ENCODE measurements at regions not wholly inside any gene's neighbourhood (a gene's known extent, or its start where the extent isn't known, plus 50 kb on each side); places are given as distances from the start of the nearest gene placed in this dataset.

- Histone ChIP-seq H3K36me3 (no peaks in the 10 kb centered on the region), H3K4me1 (no peaks in the 10 kb centered on the region), H3K9me3 (no peaks in the 10 kb centered on the region), H3K4me3 (no peak overlapping the region), H3K27ac (no peak overlapping the region), H3K27me3 (no peaks in the 10 kb centered on the region)
- intact Hi-C loops (cut with DNase I) = no loop called here
- no peak for TF ChIP-seq CTCF (IDR thresholded peaks at IDR 0.05)
- no peak for DNase-seq (ENCODE audit: low spot score in 2 of 2)
Observed at GRCh38 chrX:139085404-139085803, 373.9 kb upstream of the FGF13 start.

DNA sequence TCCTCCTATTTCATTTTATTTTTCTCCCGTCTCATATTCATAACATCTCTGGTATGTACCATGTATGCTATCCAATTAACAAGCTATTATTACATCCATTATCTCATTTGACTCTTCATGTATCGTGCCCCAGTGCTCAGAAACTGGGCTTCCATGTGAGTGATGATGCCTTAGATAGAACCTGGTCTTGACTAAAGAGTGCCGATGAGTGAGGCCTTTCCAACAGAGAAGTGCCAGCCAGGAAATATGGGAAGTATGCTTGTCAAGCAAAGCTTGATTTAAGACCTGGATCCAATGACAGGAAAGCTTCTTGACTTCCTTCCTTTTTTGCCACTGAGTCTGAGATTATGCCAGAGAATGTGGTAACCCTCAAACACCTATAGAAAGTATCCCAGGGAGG lies 371.7 kb upstream of the FGF13 start:
- TF ChIP-seq CTCF (IDR thresholded peaks at IDR 0.05) = no peak
- intact Hi-C loops (cut with DNase I) = no loop called here
- Histone ChIP-seq H3K4me1 (no peaks in the 10 kb centered on the region), H3K9me3 (no peaks in the 10 kb centered on the region), H3K4me3 (no peak overlapping the region), H3K27ac (no peak overlapping the region), H3K36me3 (no peaks in the 10 kb centered on the region), H3K27me3 (no peaks in the 10 kb centered on the region)
- DNase-seq (ENCODE audit: low spot score in 2 of 2) = no peak

DNA sequence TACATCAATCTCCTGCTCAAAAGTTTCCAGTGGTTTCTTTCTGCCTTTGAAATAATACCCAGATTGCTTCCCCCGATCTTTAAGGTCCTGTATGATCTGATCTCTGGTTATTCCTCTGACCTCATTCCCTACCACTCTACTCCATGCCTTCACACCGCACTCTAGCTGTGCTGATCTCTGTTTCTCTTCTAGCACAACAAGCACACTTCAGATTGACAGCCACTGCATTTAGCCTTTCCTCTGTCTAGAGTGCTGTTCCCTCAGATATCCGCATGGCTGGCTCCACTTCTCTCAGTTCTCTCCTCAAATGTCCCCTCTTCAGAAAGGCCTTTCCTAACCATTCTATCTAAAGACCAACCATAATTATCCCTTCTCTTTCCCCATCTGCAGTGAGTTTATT lies 370.4 kb upstream of the FGF13 start:
- no peak for TF ChIP-seq CTCF (IDR thresholded peaks at IDR 0.05)
- no peak for DNase-seq (ENCODE audit: low spot score in 2 of 2)
- Histone ChIP-seq H3K27me3 (no peaks in the 10 kb centered on the region), H3K9me3 (no peaks in the 10 kb centered on the region), H3K4me3 (no peak overlapping the region), H3K27ac (no peak overlapping the region), H3K4me1 (no peaks in the 10 kb centered on the region), H3K36me3 (no peaks in the 10 kb centered on the region)
- intact Hi-C loops (cut with DNase I) = no loop called here

- H3K4me3 ChIP-seq = no peak overlapping the region
- no peak overlapping the region for H3K27ac ChIP-seq
- intact Hi-C loops (cut with DNase I) = no loop called here
- no peak for TF ChIP-seq CTCF (IDR thresholded peaks at IDR 0.05)
- no peaks in the 10 kb centered on the region for H3K9me3 ChIP-seq
- H3K36me3 ChIP-seq = no peaks in the 10 kb centered on the region
- H3K27me3 ChIP-seq = no peaks in the 10 kb centered on the region
- no peaks in the 10 kb centered on the region for H3K4me1 ChIP-seq
- DNase-seq (ENCODE audit: low spot score in 2 of 2) = no peak
Observed at GRCh38 chrX:139079789-139080188, 368.3 kb upstream of the FGF13 start.

DNA sequence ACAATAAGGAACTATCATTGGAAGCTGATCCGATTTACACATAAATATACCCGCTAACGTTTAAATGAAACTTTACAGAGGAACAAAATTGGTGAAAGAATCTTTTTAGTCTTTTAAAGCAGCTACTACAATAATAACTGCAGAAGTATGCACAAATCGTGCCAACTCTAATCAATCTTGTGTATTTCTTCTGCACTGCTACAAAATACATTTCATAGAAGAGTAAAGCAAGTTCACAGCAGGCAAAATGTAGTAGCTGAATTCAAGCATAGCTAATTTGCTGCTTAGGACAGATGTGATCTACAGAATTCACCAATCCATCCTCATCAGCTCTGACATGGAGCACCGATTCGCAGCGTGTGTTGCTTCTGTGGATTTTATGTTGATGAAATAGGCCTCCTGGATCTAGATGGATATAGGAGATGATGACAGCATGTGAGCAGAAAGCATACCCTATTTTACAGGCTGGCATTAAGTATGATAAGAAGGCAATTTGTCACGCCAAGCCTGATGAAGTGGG lies 367.3 kb upstream of the FGF13 start:
- TF ChIP-seq CTCF (IDR thresholded peaks at IDR 0.05) = no peak
- intact Hi-C loops (cut with DNase I) = no loop called here
- Histone ChIP-seq H3K4me1 (no peaks in the 10 kb centered on the region), H3K36me3 (no peaks in the 10 kb centered on the region), H3K27me3 (no peaks in the 10 kb centered on the region), H3K9me3 (no peaks in the 10 kb centered on the region), H3K27ac (no peak overlapping the region), H3K4me3 (no peak overlapping the region)
- DNase-seq (ENCODE audit: low spot score in 2 of 2) = no peak

DNA sequence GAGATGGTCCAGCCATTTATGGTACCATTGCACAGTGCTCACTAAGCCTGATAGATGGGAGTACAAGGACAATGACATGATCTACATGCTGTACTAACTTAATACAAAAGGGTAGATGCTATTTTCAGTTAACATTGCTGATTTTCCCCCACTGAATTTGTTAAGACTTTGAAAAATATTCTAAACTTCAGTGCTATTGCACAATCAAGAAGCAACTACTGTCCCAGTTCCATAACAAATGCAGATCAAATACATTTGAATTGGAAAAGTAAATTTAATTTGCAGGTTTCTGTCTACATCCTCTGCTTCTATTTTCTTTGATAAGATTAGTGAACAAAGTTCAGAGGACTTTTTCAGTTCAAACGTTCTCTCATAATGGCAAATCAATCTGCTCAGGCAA lies 366.8 kb upstream of the FGF13 start:
- intact Hi-C loops (cut with DNase I) = no loop called here

More for the DNA sequence above, 366.8 kb upstream of the FGF13 start:
- Histone ChIP-seq H3K4me1 (no peaks in the 10 kb centered on the region), H3K4me3 (no peak overlapping the region), H3K36me3 (no peaks in the 10 kb centered on the region), H3K27ac (no peak overlapping the region), H3K9me3 (no peaks in the 10 kb centered on the region), H3K27me3 (no peaks in the 10 kb centered on the region)
- no peak for DNase-seq (ENCODE audit: low spot score in 2 of 2)
- TF ChIP-seq CTCF (IDR thresholded peaks at IDR 0.05) = no peak
